B cell (primary cell): ENCODE measurements at regions not wholly inside any gene's neighbourhood (a gene's known extent, or its start where the extent isn't known, plus 50 kb on each side); places are given as distances from the start of the nearest gene placed in this dataset.

ENCODE experiments used
- CTCF ChIP-seq: fragments of 200-600 bp; IDR thresholded peaks from one replicate; pipeline ENCODE4 v1.8.0; 2022; ENCODE audit warnings: antibody characterized with exemption, mild to moderate bottlenecking
- EZH2 ChIP-seq: IDR thresholded peaks from 2 replicates; pipeline ENCODE4 v1.6.1; 2012; ENCODE audit warnings: borderline replicate concordance, low read depth, mild to moderate bottlenecking, moderate library complexity, low read length; ENCODE audit not compliant: insufficient read depth, poor library complexity, severe bottlenecking

- TF ChIP-seq CTCF (no peak), EZH2 (no peak)
Measured at GRCh38 chr20:18971121-18971520, 157.5 kb downstream of the SCP2D1 start.
